Peyer's patch (tissue), 4 donors: ENCODE measurements at regions not wholly inside any gene's neighbourhood (a gene's known extent, or its start where the extent isn't known, plus 50 kb on each side); places are given as distances from the start of the nearest gene placed in this dataset.

ENCODE experiments used
- CTCF ChIP-seq, 6 experiments: fragments of 450-650 bp in 4 of 6; fragments of 200-600 bp in 2 of 6; sonication (generic) in 1 of 6; IDR thresholded peaks; one replicate each; pipeline ENCODE4 v1.5.1; 2017 to 2019; ENCODE audit warnings: antibody characterized with exemption in 6 of 6, mild to moderate bottlenecking in 3 of 6, moderate library complexity in 1 of 6
- POLR2A ChIP-seq, 2 donors: fragments of 450-650 bp; IDR thresholded peaks; one replicate each; pipeline ENCODE4 v1.5.1; 2017; ENCODE audit warnings: antibody characterized with exemption in 2 of 2, mild to moderate bottlenecking in 2 of 2, moderate library complexity in 2 of 2

GRCh38 chr2:126793885-126794613 is 104.6 kb upstream of the TEX51 start:
- TF ChIP-seq CTCF (IDR thresholded peaks at IDR 0.05) (peak in 2 of 6 experiments; percentile 11 to 18), POLR2A (IDR thresholded peaks at IDR 0.05) (no peak)
